ENCODE measurements at regions not wholly inside any gene's neighbourhood (a gene's known extent, or its start where the extent isn't known, plus 50 kb on each side); places are given as distances from the start of the nearest gene placed in this dataset.

GRCh38 chr2:187274146-187274545 lies 173.9 kb downstream of the CALCRL start:
- Histone ChIP-seq H3K27me3 (no peaks in the 10 kb centered on the region), H3K4me1 (no peaks in the 10 kb centered on the region), H3K9me3 (no peaks in the 10 kb centered on the region), H3K36me3 (no peaks in the 10 kb centered on the region), H3K27ac (no peak overlapping the region), H3K4me3 (no peak overlapping the region)
- DNase-seq, result no peak
- intact Hi-C loops (cut with DNase I; ENCODE audit: low total_unique reads), result no loop called here
- TF ChIP-seq CTCF (IDR thresholded peaks at IDR 0.05) (no peak), POLR2A (IDR thresholded peaks at IDR 0.05) (no peak)

- Histone ChIP-seq H3K27ac (no peak overlapping the region), H3K27me3 (no peaks in the 10 kb centered on the region), H3K36me3 (no peaks in the 10 kb centered on the region), H3K4me3 (no peak overlapping the region), H3K4me1 (no peaks in the 10 kb centered on the region), H3K9me3 (no peaks in the 10 kb centered on the region)
- TF ChIP-seq POLR2A (IDR thresholded peaks at IDR 0.05), result no peak
- no peak for TF ChIP-seq CTCF (IDR thresholded peaks at IDR 0.05)
- intact Hi-C loops (cut with DNase I; ENCODE audit: low total_unique reads), result no loop called here
- no peak for DNase-seq
These were observed 175.8 kb downstream of the CALCRL start for GRCh38 chr2:187272255-187272654.

- H3K4me3 ChIP-seq, result no peak overlapping the region
- TF ChIP-seq CTCF (IDR thresholded peaks at IDR 0.05) (no peak), POLR2A (IDR thresholded peaks at IDR 0.05) (no peak)
- intact Hi-C loops (cut with DNase I; ENCODE audit: low total_unique reads), result no loop called here
These were observed 176.2 kb downstream of the CALCRL start for GRCh38 chr2:187271825-187272224.

GRCh38 chr2:187266645-187267044 lies 181.4 kb downstream of the CALCRL start:
- Histone ChIP-seq H3K4me3 (no peak overlapping the region), H3K36me3 (no peaks in the 10 kb centered on the region), H3K4me1 (no peaks in the 10 kb centered on the region), H3K27ac (no peak overlapping the region), H3K9me3 (no peaks in the 10 kb centered on the region), H3K27me3 (no peaks in the 10 kb centered on the region)
- DNase-seq, result no peak
- intact Hi-C loops (cut with DNase I; ENCODE audit: low total_unique reads), result no loop called here
- TF ChIP-seq POLR2A (IDR thresholded peaks at IDR 0.05), result no peak
- no peak for TF ChIP-seq CTCF (IDR thresholded peaks at IDR 0.05)

More at GRCh38 chr2:187271825-187272224, 176.2 kb downstream of the CALCRL start:
- Histone ChIP-seq H3K27ac (no peak overlapping the region), H3K27me3 (no peaks in the 10 kb centered on the region), H3K4me1 (no peaks in the 10 kb centered on the region), H3K36me3 (no peaks in the 10 kb centered on the region), H3K9me3 (no peaks in the 10 kb centered on the region)
- DNase-seq, result no peak

- Histone ChIP-seq H3K4me3 (no peak overlapping the region), H3K27me3 (no peaks in the 10 kb centered on the region), H3K36me3 (no peaks in the 10 kb centered on the region), H3K27ac (no peak overlapping the region), H3K4me1 (no peaks in the 10 kb centered on the region), H3K9me3 (no peaks in the 10 kb centered on the region)
- no peak for DNase-seq
- TF ChIP-seq CTCF (IDR thresholded peaks at IDR 0.05) (no peak), POLR2A (IDR thresholded peaks at IDR 0.05) (no peak)
- intact Hi-C loops (cut with DNase I; ENCODE audit: low total_unique reads), result no loop called here
These were observed 181.9 kb downstream of the CALCRL start for GRCh38 chr2:187266147-187266546.

Measured in uterus (tissue), 3 donors.